GM23248 (cell line): ENCODE measurements at regions not wholly inside any gene's neighbourhood (a gene's known extent, or its start where the extent isn't known, plus 50 kb on each side); places are given as distances from the start of the nearest gene placed in this dataset.

Source experiments
- EZH2 ChIP-seq: fragments of 200-600 bp; sonication (generic); IDR thresholded peaks from 2 replicates; pipeline ENCODE4 v1.6.1; 2018; ENCODE audit warnings: antibody characterized with exemption, mild to moderate bottlenecking; ENCODE audit not compliant: insufficient read depth, poor library complexity, severe bottlenecking
- EZH2phosphoT487 ChIP-seq: fragments of 200-600 bp; sonication (generic); IDR thresholded peaks from 2 replicates; pipeline ENCODE4 v1.6.1; 2018; ENCODE audit warnings: antibody characterized with exemption, moderate library complexity, mild to moderate bottlenecking, low read depth; ENCODE audit not compliant: insufficient read depth

GRCh38 chr1:212213784-212214183 is 71.4 kb upstream of the PPP2R5A start:
- TF ChIP-seq EZH2phosphoT487: no peak
- TF ChIP-seq EZH2: no peak
